H1 (cell line): ENCODE measurements at regions not wholly inside any gene's neighbourhood (a gene's known extent, or its start where the extent isn't known, plus 50 kb on each side); places are given as distances from the start of the nearest gene placed in this dataset.

ENCODE experiments used
- CTCF ChIA-PET: fragments of 300-600 bp; sonication (Branson Sonifier 250); formaldehyde crosslinking; loops from one replicate; lab custom pipeline; 2021; ENCODE audit not compliant: partially characterized antibody; lab: Charles Lee
- POLR2A ChIA-PET: fragments of 300-600 bp; sonication (Branson Sonifier 250); formaldehyde crosslinking; loops from one replicate; lab custom pipeline; 2021; ENCODE audit warnings: inconsistent platforms; ENCODE audit not compliant: partially characterized antibody; lab: Charles Lee
- DNase-seq, 2 experiments: peaks; one replicate each; pipeline versions ENCODE4 v3.0.0 to v3.0.0-alpha.2; 2010 to 2022; ENCODE audit warnings: low spot score in 2 of 2, low read depth in 1 of 2, mixed read lengths in 1 of 2
- FAIRE-seq: peaks from 2 replicates; lab custom pipeline; 2011; peaks lifted over from hg19 to GRCh38; lab: Jason Lieb, UNC
- H2AFZ ChIP-seq: 2 replicates; pipeline ENCODE4 v1.8.1; 2012; ENCODE audit warnings: low read length, inconsistent platforms
- H2AK5ac ChIP-seq: 2 replicates; pipeline ENCODE4 v1.6.1; 2013; ENCODE audit warnings: low read depth, low read length
- H2BK120ac ChIP-seq: replicated peaks from 2 replicates; pipeline ENCODE3; 2013; ENCODE audit warnings: low read depth, low read length, inconsistent platforms
- H2BK12ac ChIP-seq: 2 replicates; pipeline ENCODE4 v1.6.1; 2013; ENCODE audit warnings: low read depth, low read length
- H2BK15ac ChIP-seq: 2 replicates; pipeline ENCODE4 v1.6.1; 2013; ENCODE audit warnings: low read length
- H2BK20ac ChIP-seq: 2 replicates; pipeline ENCODE4 v1.6.1; 2013; ENCODE audit warnings: low read length
- H2BK5ac ChIP-seq: 2 replicates; pipeline ENCODE4 v1.6.1; 2013; ENCODE audit warnings: low read depth, low read length
- H3K14ac ChIP-seq: 2 replicates; pipeline ENCODE4 v1.6.1; 2013; ENCODE audit warnings: inconsistent platforms; ENCODE audit not compliant: insufficient read length
- H3K18ac ChIP-seq: 2 replicates; pipeline ENCODE4 v1.6.1; 2013; ENCODE audit warnings: low read length; ENCODE audit errors: extremely low read depth
- H3K23ac ChIP-seq: 2 replicates; pipeline ENCODE4 v1.6.1; 2013; ENCODE audit warnings: inconsistent platforms; ENCODE audit not compliant: insufficient read length
- H3K23me2 ChIP-seq: 2 replicates; pipeline ENCODE4 v1.6.1; 2013; ENCODE audit warnings: low read depth, low read length
- H3K27ac ChIP-seq: 2 replicates; pipeline ENCODE4 v1.6.1; 2011; ENCODE audit warnings: low read depth, low read length, inconsistent platforms
- H3K27me3 ChIP-seq, 4 experiments: replicated peaks in 1 of 4; 1 replicate in 1 of 4; 2 replicates in 3 of 4; pipeline versions ENCODE4 v1.6.1 to v1.8.1; 2011 to 2013; ENCODE audit warnings: low read length in 3 of 4, mild to moderate bottlenecking in 3 of 4, inconsistent platforms in 2 of 4, mixed read lengths in 2 of 4, moderate library complexity in 1 of 4; ENCODE audit not compliant: control insufficient read depth in 3 of 4, insufficient read depth in 3 of 4; ENCODE audit errors: extremely low read depth in 1 of 4
- H3K36me3 ChIP-seq, 4 experiments: 2 replicates each; pipeline versions ENCODE4 v1.6.1 to v1.8.1; 2011 to 2013; ENCODE audit warnings: mild to moderate bottlenecking in 4 of 4, low read length in 3 of 4, moderate library complexity in 2 of 4, control low read depth in 1 of 4, inconsistent platforms in 1 of 4; ENCODE audit not compliant: insufficient read depth in 4 of 4, control insufficient read depth in 2 of 4
- H3K4ac ChIP-seq: replicated peaks from 2 replicates; pipeline ENCODE3; 2013; ENCODE audit warnings: low read length, low read depth, mixed read lengths, inconsistent platforms; ENCODE audit not compliant: insufficient read length
- H3K4me1 ChIP-seq, 4 experiments: replicated peaks in 1 of 4; 1 replicate in 1 of 4; 2 replicates in 3 of 4; pipeline versions ENCODE4 v1.6.1 to v1.8.1; 2011 to 2013; ENCODE audit warnings: low read length in 3 of 4, inconsistent platforms in 2 of 4, mixed read lengths in 1 of 4; ENCODE audit not compliant: insufficient read depth in 4 of 4, control insufficient read depth in 3 of 4
- H3K4me2 ChIP-seq, 2 experiments: 2 replicates each; pipeline versions ENCODE4 v1.6.1 to v1.8.1; 2011 to 2013; ENCODE audit warnings: low read depth in 2 of 2, low read length in 2 of 2, control low read depth in 1 of 2, inconsistent platforms in 1 of 2, mild to moderate bottlenecking in 1 of 2; ENCODE audit not compliant: insufficient read depth in 1 of 2
- H3K4me3 ChIP-seq, 4 experiments: fragments of 200-600, 300-600 bp in 1 of 4; sonication (generic), shearing (Covaris generic), sonication (Bioruptor Twin) in 1 of 4; 2 replicates each; pipeline versions ENCODE4 v1.5.1 to v1.8.1; 2011 to 2016; ENCODE audit warnings: low read length in 4 of 4, low read depth in 3 of 4, control low read depth in 2 of 4, inconsistent platforms in 2 of 4, mild to moderate bottlenecking in 2 of 4, mixed read lengths in 1 of 4, moderate library complexity in 1 of 4; ENCODE audit not compliant: insufficient read depth in 2 of 4; ENCODE audit errors: extremely low read depth in 1 of 4
- H3K56ac ChIP-seq: replicated peaks from 2 replicates; pipeline ENCODE3; 2013; ENCODE audit warnings: low read depth, mild to moderate bottlenecking, mixed read lengths, low read length, inconsistent platforms; ENCODE audit not compliant: insufficient read length
- H3K79me1 ChIP-seq: 2 replicates; pipeline ENCODE4 v1.6.1; 2013; ENCODE audit warnings: low read depth, low read length, control low read depth
- H3K79me2 ChIP-seq, 2 experiments: 2 replicates each; pipeline versions ENCODE4 v1.6.1 to v1.8.1; 2012 to 2013; ENCODE audit warnings: low read length in 2 of 2, mild to moderate bottlenecking in 2 of 2, inconsistent platforms in 1 of 2; ENCODE audit not compliant: insufficient read depth in 2 of 2, control insufficient read depth in 1 of 2
- H3K9ac ChIP-seq, 4 experiments: replicated peaks in 1 of 4; 1 replicate in 1 of 4; 2 replicates in 3 of 4; pipeline versions ENCODE4 v1.6.1 to v1.8.1; 2011 to 2013; ENCODE audit warnings: low read depth in 3 of 4, low read length in 3 of 4, control low read depth in 2 of 4, mild to moderate bottlenecking in 2 of 4, moderate library complexity in 2 of 4, inconsistent platforms in 1 of 4; ENCODE audit errors: extremely low read depth in 1 of 4
- H3K9me3 ChIP-seq, 2 experiments: 2 replicates each; pipeline versions ENCODE4 v1.6.1 to v1.8.1; 2012 to 2013; ENCODE audit warnings: mild to moderate bottlenecking in 2 of 2, moderate library complexity in 2 of 2, control low read depth in 1 of 2, inconsistent platforms in 1 of 2, low read depth in 1 of 2, low read length in 1 of 2, mixed read lengths in 1 of 2; ENCODE audit not compliant: insufficient read depth in 2 of 2
- H4K20me1 ChIP-seq, 2 experiments: replicated peaks in 1 of 2; 2 replicates each; pipeline versions ENCODE3 to v1.8.1; 2011 to 2013; ENCODE audit warnings: inconsistent platforms in 2 of 2, low read length in 2 of 2, mild to moderate bottlenecking in 1 of 2; ENCODE audit not compliant: insufficient read depth in 2 of 2, control insufficient read depth in 1 of 2
- H4K5ac ChIP-seq: 2 replicates; pipeline ENCODE4 v1.6.1; 2013; ENCODE audit warnings: low read length, low read depth, mixed read lengths, inconsistent platforms; ENCODE audit not compliant: insufficient read length
- H4K8ac ChIP-seq: 2 replicates; pipeline ENCODE4 v1.8.0; 2013; ENCODE audit warnings: mild to moderate bottlenecking, moderate library complexity, low read length, inconsistent platforms; ENCODE audit not compliant: insufficient read depth; ENCODE audit errors: extremely low read depth
- H4K91ac ChIP-seq: replicated peaks from 2 replicates; pipeline ENCODE3; 2013; ENCODE audit warnings: low read length, mixed read lengths, inconsistent platforms; ENCODE audit not compliant: insufficient read length
- BCL11A ChIP-seq, 2 experiments: IDR thresholded peaks; one replicate each; pipeline ENCODE4 v1.6.1; 2011; ENCODE audit warnings: low read depth in 2 of 2, low read length in 2 of 2, mild to moderate bottlenecking in 2 of 2
- GTF2F1 ChIP-seq: IDR thresholded peaks from 2 replicates; pipeline ENCODE4 v1.6.1; 2012; ENCODE audit warnings: low read depth, low read length, improper control_type of control experiment, borderline replicate concordance
- HDAC2 ChIP-seq, 2 experiments: fragments of 300-600 bp in 1 of 2; sonication (generic) in 1 of 2; IDR thresholded peaks; 2 replicates each; pipeline ENCODE4 v1.6.1; 2011 to 2012; ENCODE audit warnings: low read depth in 2 of 2, low read length in 2 of 2, mild to moderate bottlenecking in 2 of 2, moderate library complexity in 2 of 2, borderline replicate concordance in 1 of 2, inconsistent platforms in 1 of 2
- HDAC6 ChIP-seq: IDR thresholded peaks from one replicate; pipeline ENCODE4 v1.7.1; 2012; ENCODE audit warnings: low read depth, mild to moderate bottlenecking, inconsistent platforms, low read length, moderate library complexity
- NRF1 ChIP-seq: IDR thresholded peaks from 2 replicates; pipeline ENCODE4 v1.6.1; 2011; ENCODE audit warnings: mild to moderate bottlenecking, low read depth, low read length, improper control_type of control experiment
- PHF8 ChIP-seq: fragments of 200-600 bp; sonication (generic); conservative IDR thresholded peaks from 2 replicates; pipeline ENCODE4 v1.7.1; 2012; ENCODE audit warnings: low read depth, mild to moderate bottlenecking, inconsistent platforms, low read length, moderate library complexity
- SIN3A ChIP-seq, 2 experiments: IDR thresholded peaks in 1 of 2; conservative IDR thresholded peaks in 1 of 2; 2 replicates each; pipeline ENCODE4 v1.6.1; 2011 to 2012; ENCODE audit warnings: low read length in 2 of 2, improper control_type of control experiment in 1 of 2, low read depth in 1 of 2, mild to moderate bottlenecking in 1 of 2
- SUZ12 ChIP-seq: fragments of 200-600 bp; sonication (generic); IDR thresholded peaks from 2 replicates; pipeline ENCODE4 v1.6.1; 2012; ENCODE audit warnings: mild to moderate bottlenecking, inconsistent platforms, low read length, moderate library complexity, mixed read lengths
- WGBS, 2 experiments: shearing (Covaris generic) in 1 of 2; methylation state at CpG; one replicate each; pipeline versions ENCODE4 v1.1.6 to v1.1.7; 2013 to 2015; ENCODE audit warnings: low lambda C conversion rate in 2 of 2, mixed read lengths in 2 of 2, inconsistent platforms in 1 of 2, low coverage in 1 of 2, missing lambda C conversion rate in 1 of 2; ENCODE audit not compliant: insufficient replicate concordance in 2 of 2, insufficient coverage in 1 of 2, insufficient read length in 1 of 2; ENCODE audit errors: extremely low coverage in 1 of 2, missing lambda C conversion rate in 1 of 2; 5-methylcytosine and 5-hydroxymethylcytosine counted together
- TF ChIP-seq, protein P1 (sequence below): IDR thresholded peaks from 2 replicates; pipeline ENCODE4 v1.6.1; 2012; ENCODE audit warnings: inconsistent platforms
- TF ChIP-seq, protein P2 (sequence below), 3 experiments: IDR thresholded peaks; 1 replicate in 2 of 3; 2 replicates in 1 of 3; pipeline versions ENCODE4 v1.5.1 to v1.6.1; 2011; ENCODE audit warnings: low read length in 3 of 3, mild to moderate bottlenecking in 3 of 3, inconsistent platforms in 2 of 3, low read depth in 1 of 3, moderate library complexity in 1 of 3; ENCODE audit not compliant: insufficient read depth in 1 of 3; ENCODE audit errors: control extremely low read depth in 1 of 3

GRCh38 chr14:41986083-41986645, 379.5 kb downstream of the LRFN5 start:
- H3K27me3 ChIP-seq, result no peaks in the 10 kb centered on the region
- FAIRE-seq, result no peak
- no peak overlapping the region for H3K4ac ChIP-seq
- 98% methylated on average over 2 of the region's 2 CpGs; no CpG with 5 or more reads in 1 of the 2 experiments for WGBS, 2 experiments
- H2BK120ac ChIP-seq, result no peak overlapping the region
- no peak overlapping the region for H3K23ac ChIP-seq
- no peaks in the 10 kb centered on the region for H3K9me3 ChIP-seq
- no peaks in the 10 kb centered on the region for H3K79me1 ChIP-seq
- no peak overlapping the region for H2BK12ac ChIP-seq
- no peak overlapping the region for H4K91ac ChIP-seq
- no peaks in the 10 kb centered on the region for H3K4me1 ChIP-seq
- H2AFZ ChIP-seq, result no peak overlapping the region
- no peak overlapping the region for H4K8ac ChIP-seq
- no peak overlapping the region for H2AK5ac ChIP-seq
- no peak overlapping the region for H2BK20ac ChIP-seq
- no peak overlapping the region for H4K5ac ChIP-seq
- no peaks in the 10 kb centered on the region for H3K23me2 ChIP-seq
- ChIA-PET POLR2A (no interaction called here), CTCF (interaction anchor here (0.6 kb wide), 1 partner anchor 69 kb away, joined by 3 read pairs; no protein-coding TSS in a partner anchor)
- no peak overlapping the region for H3K4me3 ChIP-seq
- no peak overlapping the region for H3K14ac ChIP-seq
- H3K4me2 ChIP-seq, result no peak overlapping the region
- H3K79me2 ChIP-seq, result no peaks in the 10 kb centered on the region
- no peak overlapping the region for H2BK15ac ChIP-seq
- no peak overlapping the region for H3K27ac ChIP-seq
- H3K36me3 ChIP-seq, result no peaks in the 10 kb centered on the region
- no peak overlapping the region for H3K9ac ChIP-seq
- H4K20me1 ChIP-seq, result no peaks in the 10 kb centered on the region
- no peak overlapping the region for H3K56ac ChIP-seq
- H2BK5ac ChIP-seq, result no peak overlapping the region
- no peak for DNase-seq
- no peak overlapping the region for H3K18ac ChIP-seq
- TF ChIP-seq BCL11A (IDR thresholded peaks at IDR 0.05; ENCODE audit: low read depth in 2 of 2, low read length in 2 of 2) (no peak), HDAC6 (no peak), NRF1 (no peak), HDAC2 (IDR thresholded peaks at IDR 0.05; ENCODE audit: borderline replicate concordance in 1 of 2, low read depth in 2 of 2, low read length in 2 of 2) (no peak), SUZ12 (no peak), PHF8 (no peak), GTF2F1 (no peak), SIN3A (conservative IDR thresholded peaks at IDR 0.05 in 1 of 2, IDR thresholded peaks at IDR 0.05 in 1 of 2; ENCODE audit: low read depth in 1 of 2, low read length in 2 of 2) (no peak)
- TF ChIP-seq, protein P1, sequence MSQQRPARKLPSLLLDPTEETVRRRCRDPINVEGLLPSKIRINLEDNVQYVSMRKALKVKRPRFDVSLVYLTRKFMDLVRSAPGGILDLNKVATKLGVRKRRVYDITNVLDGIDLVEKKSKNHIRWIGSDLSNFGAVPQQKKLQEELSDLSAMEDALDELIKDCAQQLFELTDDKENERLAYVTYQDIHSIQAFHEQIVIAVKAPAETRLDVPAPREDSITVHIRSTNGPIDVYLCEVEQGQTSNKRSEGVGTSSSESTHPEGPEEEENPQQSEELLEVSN, result no peak
- TF ChIP-seq, protein P2, sequence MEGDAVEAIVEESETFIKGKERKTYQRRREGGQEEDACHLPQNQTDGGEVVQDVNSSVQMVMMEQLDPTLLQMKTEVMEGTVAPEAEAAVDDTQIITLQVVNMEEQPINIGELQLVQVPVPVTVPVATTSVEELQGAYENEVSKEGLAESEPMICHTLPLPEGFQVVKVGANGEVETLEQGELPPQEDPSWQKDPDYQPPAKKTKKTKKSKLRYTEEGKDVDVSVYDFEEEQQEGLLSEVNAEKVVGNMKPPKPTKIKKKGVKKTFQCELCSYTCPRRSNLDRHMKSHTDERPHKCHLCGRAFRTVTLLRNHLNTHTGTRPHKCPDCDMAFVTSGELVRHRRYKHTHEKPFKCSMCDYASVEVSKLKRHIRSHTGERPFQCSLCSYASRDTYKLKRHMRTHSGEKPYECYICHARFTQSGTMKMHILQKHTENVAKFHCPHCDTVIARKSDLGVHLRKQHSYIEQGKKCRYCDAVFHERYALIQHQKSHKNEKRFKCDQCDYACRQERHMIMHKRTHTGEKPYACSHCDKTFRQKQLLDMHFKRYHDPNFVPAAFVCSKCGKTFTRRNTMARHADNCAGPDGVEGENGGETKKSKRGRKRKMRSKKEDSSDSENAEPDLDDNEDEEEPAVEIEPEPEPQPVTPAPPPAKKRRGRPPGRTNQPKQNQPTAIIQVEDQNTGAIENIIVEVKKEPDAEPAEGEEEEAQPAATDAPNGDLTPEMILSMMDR (IDR thresholded peaks at IDR 0.05; ENCODE audit: control extremely low read depth in 1 of 3, insufficient read depth in 1 of 3, low read depth in 1 of 3, low read length in 3 of 3), result no peak
